Left lung (tissue), 4 donors: ENCODE measurements at regions not wholly inside any gene's neighbourhood (a gene's known extent, or its start where the extent isn't known, plus 50 kb on each side); places are given as distances from the start of the nearest gene placed in this dataset.

Source experiments
- ATAC-seq: fragments of 200-7000 bp; cut with Tn5 transposase; one replicate; pipeline ENCODE4 v1.9.1; 2020; ENCODE audit warnings: moderate library complexity
- DNase-seq, 4 donors: peaks; one replicate each; pipeline ENCODE4 v3.0.0-alpha.2; 2013 to 2020
- H3K27ac ChIP-seq, 2 donors: fragments of 200-600 bp; sonication (generic) in 1 of 2; one replicate each; pipeline versions ENCODE4 v1.5.0 to v1.8.0; 2020 to 2021
- H3K27me3 ChIP-seq, 2 donors: fragments of 200-600 bp; sonication (generic) in 1 of 2; one replicate each; pipeline versions ENCODE4 v1.5.0 to v1.8.0; 2020 to 2021
- H3K36me3 ChIP-seq, 2 donors: fragments of 200-600 bp; sonication (generic) in 1 of 2; one replicate each; pipeline versions ENCODE4 v1.5.0 to v1.8.0; 2020 to 2021
- H3K4me1 ChIP-seq, 2 donors: fragments of 200-600 bp; one replicate each; pipeline ENCODE4 v1.8.0; 2021
- H3K4me3 ChIP-seq, 2 donors: fragments of 200-600 bp; sonication (generic) in 1 of 2; one replicate each; pipeline versions ENCODE4 v1.5.0 to v1.8.0; 2020 to 2021; ENCODE audit warnings: mild to moderate bottlenecking in 1 of 2
- H3K9me3 ChIP-seq, 2 donors: fragments of 200-600 bp; sonication (generic) in 1 of 2; one replicate each; pipeline versions ENCODE4 v1.5.0 to v1.8.0; 2020 to 2021
- intact Hi-C, 2 donors: fragments of 100-400 bp; cut with DNase I; formaldehyde crosslinking; loops; one replicate each; pipeline versions ENCODE4 v1.11.2 to v1.14.2; 2022
- TF ChIP-seq, protein P1 (sequence below), 2 donors: fragments of 200-600 bp; sonication (generic) in 1 of 2; IDR thresholded peaks; one replicate each; pipeline versions ENCODE4 v1.5.0 to v1.8.0; 2021; ENCODE audit warnings: antibody characterized with exemption in 2 of 2
- donor health status: DM: no; HTN: yes; CAD: no.
- donor health status: DM: no; HTN: no; CAD: no.

DNA sequence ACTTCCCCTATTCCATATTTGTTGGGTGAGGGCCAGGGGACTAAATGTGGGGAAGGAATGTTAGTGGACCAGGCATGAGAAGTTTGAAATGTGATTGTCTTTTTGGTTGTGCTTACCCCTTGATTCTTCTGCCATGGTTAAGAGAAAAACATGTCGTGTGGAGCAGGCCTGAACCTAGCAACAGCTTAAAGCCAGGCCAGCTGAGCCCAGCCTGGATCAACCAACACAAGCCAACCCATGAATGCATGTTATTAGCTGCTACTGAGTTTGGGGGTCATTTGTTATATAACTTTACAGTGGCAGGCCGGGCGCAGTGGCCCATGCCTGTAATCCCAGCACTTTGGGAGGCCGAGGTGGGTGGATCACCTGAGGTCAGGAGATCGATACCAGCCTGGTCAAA, 52.4 kb upstream of the TRIO start:
- ATAC-seq (no peak), DNase-seq (no peak)
- H3K4me3 ChIP-seq: no peak overlapping the region
- no peaks in the 10 kb centered on the region for H3K4me1 ChIP-seq
- TF ChIP-seq, protein P1, sequence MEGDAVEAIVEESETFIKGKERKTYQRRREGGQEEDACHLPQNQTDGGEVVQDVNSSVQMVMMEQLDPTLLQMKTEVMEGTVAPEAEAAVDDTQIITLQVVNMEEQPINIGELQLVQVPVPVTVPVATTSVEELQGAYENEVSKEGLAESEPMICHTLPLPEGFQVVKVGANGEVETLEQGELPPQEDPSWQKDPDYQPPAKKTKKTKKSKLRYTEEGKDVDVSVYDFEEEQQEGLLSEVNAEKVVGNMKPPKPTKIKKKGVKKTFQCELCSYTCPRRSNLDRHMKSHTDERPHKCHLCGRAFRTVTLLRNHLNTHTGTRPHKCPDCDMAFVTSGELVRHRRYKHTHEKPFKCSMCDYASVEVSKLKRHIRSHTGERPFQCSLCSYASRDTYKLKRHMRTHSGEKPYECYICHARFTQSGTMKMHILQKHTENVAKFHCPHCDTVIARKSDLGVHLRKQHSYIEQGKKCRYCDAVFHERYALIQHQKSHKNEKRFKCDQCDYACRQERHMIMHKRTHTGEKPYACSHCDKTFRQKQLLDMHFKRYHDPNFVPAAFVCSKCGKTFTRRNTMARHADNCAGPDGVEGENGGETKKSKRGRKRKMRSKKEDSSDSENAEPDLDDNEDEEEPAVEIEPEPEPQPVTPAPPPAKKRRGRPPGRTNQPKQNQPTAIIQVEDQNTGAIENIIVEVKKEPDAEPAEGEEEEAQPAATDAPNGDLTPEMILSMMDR (IDR thresholded peaks at IDR 0.05): no peak
- H3K36me3 ChIP-seq: no peaks in the 10 kb centered on the region
- H3K27ac ChIP-seq: no peak overlapping the region
- no peaks in the 10 kb centered on the region for H3K9me3 ChIP-seq
- intact Hi-C loops: no loop called here
- H3K27me3 ChIP-seq: no peaks in the 10 kb centered on the region

DNA sequence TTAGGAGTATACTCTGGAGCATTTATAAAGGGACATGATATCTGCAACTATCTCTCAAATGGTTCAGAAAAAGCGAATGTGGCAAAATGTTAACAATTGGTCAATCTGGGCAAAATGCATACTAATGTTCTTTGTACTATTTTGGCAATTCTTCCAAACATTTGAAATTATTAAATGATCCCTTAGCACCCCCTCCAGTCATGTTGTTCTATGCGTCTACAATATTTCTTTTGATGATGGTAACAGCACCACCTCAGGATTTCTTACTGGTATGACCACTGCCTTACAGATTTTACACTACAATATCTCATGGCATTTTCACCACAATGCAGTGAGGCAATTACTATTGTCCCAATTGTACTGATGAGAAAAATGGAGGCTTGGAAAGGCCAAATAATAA, 52.9 kb upstream of the TRIO start:
- ATAC-seq (no peak), DNase-seq (no peak)
- Histone ChIP-seq H3K27me3 (no peaks in the 10 kb centered on the region), H3K9me3 (no peaks in the 10 kb centered on the region), H3K36me3 (no peaks in the 10 kb centered on the region), H3K4me3 (no peak overlapping the region), H3K4me1 (no peaks in the 10 kb centered on the region), H3K27ac (no peak overlapping the region)
- TF ChIP-seq, protein P1 (IDR thresholded peaks at IDR 0.05): no peak
- intact Hi-C loops: no loop called here

DNA sequence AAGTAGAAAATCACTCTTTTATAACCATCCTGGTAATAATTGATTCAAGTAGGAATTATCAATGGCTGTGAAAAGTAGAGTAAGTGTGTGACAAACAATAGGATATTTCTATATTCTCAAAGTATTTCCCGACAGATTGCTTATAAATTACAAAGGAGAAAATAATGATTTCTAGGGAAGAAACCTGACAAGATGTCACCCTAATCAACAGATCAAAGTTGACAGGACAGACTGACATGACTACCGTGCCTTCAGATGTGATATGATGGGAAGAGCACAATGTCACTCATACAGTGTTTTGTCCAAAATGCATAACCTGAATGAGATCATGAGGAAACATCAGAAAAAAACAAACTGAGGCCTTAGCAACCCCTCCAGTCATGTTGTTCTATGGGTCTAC, 53.9 kb upstream of the TRIO start:
- Histone ChIP-seq H3K27ac (no peak overlapping the region), H3K9me3 (no peaks in the 10 kb centered on the region), H3K27me3 (no peaks in the 10 kb centered on the region), H3K36me3 (no peaks in the 10 kb centered on the region), H3K4me1 (no peaks in the 10 kb centered on the region), H3K4me3 (no peak overlapping the region)
- no peak for DNase-seq
- TF ChIP-seq, protein P1 (IDR thresholded peaks at IDR 0.05): no peak
- intact Hi-C loops: no loop called here
- ATAC-seq: no peak

DNA sequence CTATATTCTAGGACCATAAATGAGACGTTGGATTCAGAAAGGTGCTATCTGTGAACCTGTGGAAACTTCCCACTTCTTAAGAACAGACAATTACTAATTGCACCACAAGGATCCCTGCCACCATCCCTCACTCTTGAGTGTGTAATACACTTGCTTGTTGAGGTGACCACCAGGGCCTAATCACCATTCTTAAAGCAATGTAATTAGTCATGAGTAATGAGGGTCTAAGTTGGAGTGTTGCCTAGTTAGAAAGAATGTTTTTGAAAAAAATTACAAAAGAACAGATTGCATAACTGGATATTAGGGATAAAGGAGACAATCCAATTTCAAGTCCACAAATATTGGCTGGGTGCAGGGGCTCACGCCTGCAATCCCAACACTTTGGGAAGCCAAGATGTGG, 56.9 kb upstream of the TRIO start:
- intact Hi-C loops: no loop called here
- no peaks in the 10 kb centered on the region for H3K36me3 ChIP-seq
- TF ChIP-seq, protein P1 (IDR thresholded peaks at IDR 0.05): no peak
- H3K27me3 ChIP-seq: no peaks in the 10 kb centered on the region
- H3K9me3 ChIP-seq: no peaks in the 10 kb centered on the region
- H3K4me1 ChIP-seq: no peaks in the 10 kb centered on the region
- DNase-seq: no peak
- ATAC-seq: no peak
- H3K27ac ChIP-seq: no peak overlapping the region
- no peak overlapping the region for H3K4me3 ChIP-seq

DNA sequence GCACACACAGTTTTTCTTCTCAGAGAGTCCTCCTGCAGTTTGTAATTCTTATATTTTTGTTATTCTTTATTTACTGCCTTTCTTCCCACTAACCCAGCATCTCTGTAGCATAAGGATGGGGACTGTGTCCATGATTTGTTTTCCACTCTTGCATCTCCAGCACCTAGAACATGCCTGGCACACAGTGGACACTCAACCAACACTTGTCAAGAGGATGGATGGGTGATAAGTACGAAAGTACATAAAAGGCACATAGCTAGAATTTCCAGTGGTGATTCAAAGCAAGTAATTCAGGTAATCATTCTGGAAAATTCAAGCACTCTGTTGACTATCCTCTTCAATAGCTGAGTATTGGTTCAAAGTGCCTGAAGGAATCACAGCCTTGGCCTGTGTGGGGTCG, 60.2 kb upstream of the TRIO start:
- Histone ChIP-seq H3K9me3 (no peaks in the 10 kb centered on the region), H3K27ac (no peak overlapping the region), H3K4me3 (no peak overlapping the region), H3K27me3 (no peaks in the 10 kb centered on the region), H3K36me3 (no peaks in the 10 kb centered on the region), H3K4me1 (no peaks in the 10 kb centered on the region)
- TF ChIP-seq, protein P1 (IDR thresholded peaks at IDR 0.05): no peak
- DNase-seq (no peak), ATAC-seq (peak; percentile 85)
- intact Hi-C loops: no loop called here
